ENCODE measurements at regions not wholly inside any gene's neighbourhood (a gene's known extent, or its start where the extent isn't known, plus 50 kb on each side); places are given as distances from the start of the nearest gene placed in this dataset.

GRCh38 chr6:14635195-14635594 lies 517.6 kb downstream of the CD83 start:
- H2AFZ ChIP-seq (ENCODE audit: low read length) = no peak overlapping the region

DNA sequence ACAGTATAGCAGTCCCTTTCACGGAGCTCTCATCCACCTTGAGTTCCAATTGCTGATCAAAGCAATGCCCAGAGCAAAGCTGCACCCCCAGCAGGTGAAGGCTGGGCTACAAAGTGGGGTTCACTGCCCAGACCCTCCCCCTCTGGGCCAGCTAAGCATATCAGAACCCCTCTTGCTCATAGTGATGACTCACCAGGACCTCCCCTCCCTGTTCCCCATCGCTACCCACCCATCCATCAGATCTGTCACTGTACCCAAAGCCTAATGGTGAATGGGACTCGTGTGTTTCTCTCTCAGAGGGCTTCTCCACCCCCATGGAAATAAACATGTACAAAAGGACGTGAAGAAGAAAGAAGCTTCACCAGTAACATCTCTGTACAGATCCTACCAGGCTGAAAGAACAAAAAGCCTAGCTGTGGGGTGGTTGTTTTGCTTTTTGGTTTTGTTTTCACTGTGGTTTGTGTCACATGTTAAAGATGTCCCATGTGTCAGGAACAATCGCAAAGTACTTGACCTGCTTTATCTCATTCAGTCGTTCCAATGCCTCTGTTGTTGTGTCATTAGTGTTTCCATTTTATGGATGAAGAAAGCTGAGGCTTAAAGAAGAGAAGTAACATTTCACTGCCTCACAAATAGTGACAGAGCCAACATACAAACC lies 518.5 kb downstream of the CD83 start:
- H3K9me3 ChIP-seq (ENCODE audit: control insufficient read depth, insufficient read depth, low read depth, low read length) = no peaks in the 10 kb centered on the region
- H3K36me3 ChIP-seq (ENCODE audit: control insufficient read depth, insufficient read depth, low read length) = no peaks in the 10 kb centered on the region
- H3K4me2 ChIP-seq (ENCODE audit: extremely low read depth, insufficient read depth, low read length) = no peak overlapping the region
- no peaks in the 10 kb centered on the region for H4K20me1 ChIP-seq (ENCODE audit: control insufficient read depth, extremely low read depth, insufficient read depth, low read length)
- no peak for DNase-seq (ENCODE audit: low read depth in 2 of 2)
- H3K79me2 ChIP-seq (ENCODE audit: control insufficient read depth, insufficient read depth, low read length) = no peaks in the 10 kb centered on the region
- H2AFZ ChIP-seq (ENCODE audit: low read length) = no peak overlapping the region
- TF ChIP-seq, protein P1, sequence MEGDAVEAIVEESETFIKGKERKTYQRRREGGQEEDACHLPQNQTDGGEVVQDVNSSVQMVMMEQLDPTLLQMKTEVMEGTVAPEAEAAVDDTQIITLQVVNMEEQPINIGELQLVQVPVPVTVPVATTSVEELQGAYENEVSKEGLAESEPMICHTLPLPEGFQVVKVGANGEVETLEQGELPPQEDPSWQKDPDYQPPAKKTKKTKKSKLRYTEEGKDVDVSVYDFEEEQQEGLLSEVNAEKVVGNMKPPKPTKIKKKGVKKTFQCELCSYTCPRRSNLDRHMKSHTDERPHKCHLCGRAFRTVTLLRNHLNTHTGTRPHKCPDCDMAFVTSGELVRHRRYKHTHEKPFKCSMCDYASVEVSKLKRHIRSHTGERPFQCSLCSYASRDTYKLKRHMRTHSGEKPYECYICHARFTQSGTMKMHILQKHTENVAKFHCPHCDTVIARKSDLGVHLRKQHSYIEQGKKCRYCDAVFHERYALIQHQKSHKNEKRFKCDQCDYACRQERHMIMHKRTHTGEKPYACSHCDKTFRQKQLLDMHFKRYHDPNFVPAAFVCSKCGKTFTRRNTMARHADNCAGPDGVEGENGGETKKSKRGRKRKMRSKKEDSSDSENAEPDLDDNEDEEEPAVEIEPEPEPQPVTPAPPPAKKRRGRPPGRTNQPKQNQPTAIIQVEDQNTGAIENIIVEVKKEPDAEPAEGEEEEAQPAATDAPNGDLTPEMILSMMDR (conservative IDR thresholded peaks at IDR 0.05 in 1 of 2, IDR thresholded peaks at IDR 0.05 in 1 of 2; ENCODE audit: low read depth in 1 of 2, low read length in 2 of 2) = no peak
- TF ChIP-seq EZH2 (IDR thresholded peaks at IDR 0.05; ENCODE audit: low read length, missing control alignments) = no peak
- H3K4me1 ChIP-seq (ENCODE audit: control insufficient read depth, extremely low read depth, insufficient read depth, low read length) = peaks cover 4% of the 10 kb centered on the region
- no peak overlapping the region for H3K27ac ChIP-seq (ENCODE audit: insufficient read depth, low read length)
- no peak overlapping the region for H3K9ac ChIP-seq (ENCODE audit: insufficient read depth, low read length)
- no peaks in the 10 kb centered on the region for H3K27me3 ChIP-seq (ENCODE audit: control insufficient read depth, insufficient read depth, low read length)
- no peak overlapping the region for H3K4me3 ChIP-seq (replicated peaks in 1 of 4; ENCODE audit: control extremely low read depth in 1 of 4, insufficient read depth in 1 of 4, low read depth in 3 of 4, low read length in 4 of 4)

More at GRCh38 chr6:14635195-14635594, 517.6 kb downstream of the CD83 start:
- no peak for DNase-seq (ENCODE audit: low read depth in 2 of 2)
- Histone ChIP-seq H3K4me1 (ENCODE audit: control insufficient read depth, extremely low read depth, insufficient read depth, low read length) (peaks cover 4% of the 10 kb centered on the region), H3K9ac (ENCODE audit: insufficient read depth, low read length) (no peak overlapping the region), H3K27me3 (ENCODE audit: control insufficient read depth, insufficient read depth, low read length) (no peaks in the 10 kb centered on the region), H3K27ac (ENCODE audit: insufficient read depth, low read length) (no peak overlapping the region), H3K79me2 (ENCODE audit: control insufficient read depth, insufficient read depth, low read length) (no peaks in the 10 kb centered on the region), H3K36me3 (ENCODE audit: control insufficient read depth, insufficient read depth, low read length) (no peaks in the 10 kb centered on the region), H3K9me3 (ENCODE audit: control insufficient read depth, insufficient read depth, low read depth, low read length) (no peaks in the 10 kb centered on the region), H4K20me1 (ENCODE audit: control insufficient read depth, extremely low read depth, insufficient read depth, low read length) (no peaks in the 10 kb centered on the region), H3K4me2 (ENCODE audit: extremely low read depth, insufficient read depth, low read length) (no peak overlapping the region), H3K4me3 (replicated peaks in 1 of 4; ENCODE audit: control extremely low read depth in 1 of 4, insufficient read depth in 1 of 4, low read depth in 3 of 4, low read length in 4 of 4) (no peak overlapping the region)
- no peak for TF ChIP-seq EZH2 (IDR thresholded peaks at IDR 0.05; ENCODE audit: low read length, missing control alignments)
- TF ChIP-seq, protein P1 (conservative IDR thresholded peaks at IDR 0.05 in 1 of 2, IDR thresholded peaks at IDR 0.05 in 1 of 2; ENCODE audit: low read depth in 1 of 2, low read length in 2 of 2) = no peak

GRCh38 chr6:14638435-14638905 lies 520.9 kb downstream of the CD83 start:
- H3K4me1 ChIP-seq (ENCODE audit: control insufficient read depth, extremely low read depth, insufficient read depth, low read length) = peaks cover 4% of the 10 kb centered on the region
- no peak overlapping the region for H3K9ac ChIP-seq (ENCODE audit: insufficient read depth, low read length)
- H3K79me2 ChIP-seq (ENCODE audit: control insufficient read depth, insufficient read depth, low read length) = no peaks in the 10 kb centered on the region
- no peaks in the 10 kb centered on the region for H4K20me1 ChIP-seq (ENCODE audit: control insufficient read depth, extremely low read depth, insufficient read depth, low read length)
- peak overlapping the region; percentile 58 for H2AFZ ChIP-seq (ENCODE audit: low read length)
- DNase-seq (ENCODE audit: low read depth in 2 of 2) = no peak
- H3K4me2 ChIP-seq (ENCODE audit: extremely low read depth, insufficient read depth, low read length) = peak overlapping the region; percentile 79
- no peaks in the 10 kb centered on the region for H3K9me3 ChIP-seq (ENCODE audit: control insufficient read depth, insufficient read depth, low read depth, low read length)
- H3K27me3 ChIP-seq (ENCODE audit: control insufficient read depth, insufficient read depth, low read length) = no peaks in the 10 kb centered on the region
- no peak overlapping the region for H3K27ac ChIP-seq (ENCODE audit: insufficient read depth, low read length)
- no peaks in the 10 kb centered on the region for H3K36me3 ChIP-seq (ENCODE audit: control insufficient read depth, insufficient read depth, low read length)
- TF ChIP-seq EZH2 (IDR thresholded peaks at IDR 0.05; ENCODE audit: low read length, missing control alignments) = no peak
- TF ChIP-seq, protein P1 (conservative IDR thresholded peaks at IDR 0.05 in 1 of 2, IDR thresholded peaks at IDR 0.05 in 1 of 2; ENCODE audit: low read depth in 1 of 2, low read length in 2 of 2) = no peak
- H3K4me3 ChIP-seq (replicated peaks in 1 of 4; ENCODE audit: control extremely low read depth in 1 of 4, insufficient read depth in 1 of 4, low read depth in 3 of 4, low read length in 4 of 4) = peak overlapping the region in 3 of 4 experiments; percentile 10 to 34 (median 26)
